D721Med (cell line): ENCODE measurements at regions not wholly inside any gene's neighbourhood (a gene's known extent, or its start where the extent isn't known, plus 50 kb on each side); places are given as distances from the start of the nearest gene placed in this dataset.
A peak's percentile ranks its signal among the peaks of the same experiment; 100 is the strongest.

Source experiments
- DNase-seq: peaks from one replicate; pipeline ENCODE4 v3.0.0; 2011; ENCODE audit warnings: low spot score; ENCODE audit not compliant: insufficient read length
- FAIRE-seq: peaks from 2 replicates; lab custom pipeline; 2011; peaks lifted over from hg19 to GRCh38; lab: Jason Lieb, UNC
- CTCF ChIP-seq: IDR thresholded peaks from 2 replicates; pipeline ENCODE4 v1.5.1; 2012; ENCODE audit warnings: mild to moderate bottlenecking, control low read depth; ENCODE audit not compliant: insufficient read depth; ENCODE audit errors: missing control alignments

GRCh38 chr4:17120761-17121160 is 222.3 kb upstream of the LDB2 start:
- TF ChIP-seq CTCF = no peak
- FAIRE-seq = no peak
- DNase-seq = no peak

- DNase-seq = no peak
- no peak for TF ChIP-seq CTCF
- no peak for FAIRE-seq
These were observed 219.3 kb upstream of the LDB2 start for GRCh38 chr4:17117746-17118145.

- TF ChIP-seq CTCF = no peak
- DNase-seq (no peak), FAIRE-seq (no peak)
These were observed 217.1 kb upstream of the LDB2 start for GRCh38 chr4:17115583-17115982.

- TF ChIP-seq CTCF = peak; percentile 50
- FAIRE-seq (no peak), DNase-seq (no peak)
These were observed 213.8 kb upstream of the LDB2 start for GRCh38 chr4:17112292-17112659.

- FAIRE-seq (no peak), DNase-seq (no peak)
- no peak for TF ChIP-seq CTCF
These were observed 210.7 kb upstream of the LDB2 start for GRCh38 chr4:17109126-17109525.

- FAIRE-seq = no peak
- no peak for TF ChIP-seq CTCF
- DNase-seq = no peak
These were observed 204.8 kb upstream of the LDB2 start for GRCh38 chr4:17103231-17103630.

- FAIRE-seq (no peak), DNase-seq (no peak)
- TF ChIP-seq CTCF = no peak
These were observed 200.6 kb upstream of the LDB2 start for GRCh38 chr4:17098996-17099395.
